HT-29 (cell line): ENCODE measurements at regions not wholly inside any gene's neighbourhood (a gene's known extent, or its start where the extent isn't known, plus 50 kb on each side); places are given as distances from the start of the nearest gene placed in this dataset.

Source experiments
- DNase-seq: peaks from one replicate; pipeline ENCODE4 v3.0.0-alpha.2; 2015; ENCODE audit warnings: low spot score

GRCh38 chr6:169340395-169340794 is 86.7 kb upstream of the THBS2 start:
- peak; percentile 42 for DNase-seq

- DNase-seq: no peak
Measured at GRCh38 chr6:169339731-169340309, 86.2 kb upstream of the THBS2 start.

GRCh38 chr6:169339025-169339424 is 85.4 kb upstream of the THBS2 start:
- DNase-seq: no peak

GRCh38 chr6:169337886-169338445 is 84.3 kb upstream of the THBS2 start:
- DNase-seq: no peak

- no peak for DNase-seq
Measured at GRCh38 chr6:169335301-169335700, 81.7 kb upstream of the THBS2 start.

- no peak for DNase-seq
Measured at GRCh38 chr6:169332250-169332649, 78.6 kb upstream of the THBS2 start.

GRCh38 chr6:169328112-169328801 is 74.6 kb upstream of the THBS2 start:
- no peak for DNase-seq

- peak; percentile 32 for DNase-seq
Measured at GRCh38 chr6:169326067-169326799, 72.6 kb upstream of the THBS2 start.

- no peak for DNase-seq
Measured at GRCh38 chr6:169324656-169325459, 71.2 kb upstream of the THBS2 start.

- DNase-seq: no peak
Measured at GRCh38 chr6:169324086-169324485, 70.4 kb upstream of the THBS2 start.

- no peak for DNase-seq
Measured at GRCh38 chr6:169323221-169323620, 69.6 kb upstream of the THBS2 start.

- no peak for DNase-seq
Measured at GRCh38 chr6:169321546-169321945, 67.9 kb upstream of the THBS2 start.

- DNase-seq: no peak
Measured at GRCh38 chr6:169320013-169320412, 66.4 kb upstream of the THBS2 start.

- DNase-seq: no peak
Measured at GRCh38 chr6:169317441-169318202, 64.0 kb upstream of the THBS2 start.

GRCh38 chr6:169316651-169317050 is 63.0 kb upstream of the THBS2 start:
- no peak for DNase-seq

GRCh38 chr6:169315830-169316614 is 62.4 kb upstream of the THBS2 start:
- no peak for DNase-seq

- DNase-seq: no peak
Measured at GRCh38 chr6:169313347-169314010, 59.8 kb upstream of the THBS2 start.

GRCh38 chr6:169312658-169313346 is 59.2 kb upstream of the THBS2 start:
- no peak for DNase-seq

GRCh38 chr6:169310983-169311382 is 57.3 kb upstream of the THBS2 start:
- no peak for DNase-seq
